PC-3 (cell line): ENCODE measurements at regions not wholly inside any gene's neighbourhood (a gene's known extent, or its start where the extent isn't known, plus 50 kb on each side); places are given as distances from the start of the nearest gene placed in this dataset.

Source experiments
- CTCF ChIP-seq: fragments of 300-600 bp; sonication (generic); conservative IDR thresholded peaks from 2 replicates; pipeline ENCODE4 v1.5.1; 2017; ENCODE audit warnings: antibody characterized with exemption, low read depth, mild to moderate bottlenecking, low read length
- EZH2 ChIP-seq: fragments of 300-600 bp; sonication (generic); IDR thresholded peaks from one replicate; pipeline ENCODE4 v1.6.1; 2017; ENCODE audit warnings: antibody characterized with exemption, mild to moderate bottlenecking, low read length; ENCODE audit not compliant: unreplicated experiment
- EZH2phosphoT487 ChIP-seq: fragments of 300-600 bp; sonication (generic); IDR thresholded peaks from 2 replicates; pipeline ENCODE4 v1.6.1; 2018; ENCODE audit warnings: mild to moderate bottlenecking, antibody characterized with exemption, low read length, borderline replicate concordance

GRCh38 chr2:226045080-226045479, 645.6 kb downstream of the NYAP2 start:
- TF ChIP-seq EZH2 (no peak), EZH2phosphoT487 (no peak), CTCF (no peak)
